Stomach (tissue), 8 donors: ENCODE measurements at regions not wholly inside any gene's neighbourhood (a gene's known extent, or its start where the extent isn't known, plus 50 kb on each side); places are given as distances from the start of the nearest gene placed in this dataset.
A peak's percentile ranks its signal among the peaks of the same experiment; 100 is the strongest.

ENCODE experiments used
- DNase-seq, 2 donors: peaks; one replicate each; pipeline versions ENCODE4 v3.0.0 to v3.0.0-alpha.2; 2013 to 2019
- H3K27ac ChIP-seq, 5 donors: fragments of 200-600 bp in 4 of 5; sonication (generic) in 4 of 5; one replicate each; pipeline ENCODE4 v1.5.1; 2013 to 2019; ENCODE audit warnings: mild to moderate bottlenecking in 1 of 5, moderate library complexity in 1 of 5
- H3K27me3 ChIP-seq, 3 donors: fragments of 200-600 bp; sonication (generic); one replicate each; pipeline ENCODE4 v1.5.1; 2017 to 2019; ENCODE audit warnings: mixed run types in 1 of 3
- H3K36me3 ChIP-seq, 4 donors: fragments of 200-600 bp; sonication (generic); 1 replicate in 3 of 4; 2 replicates in 1 of 4; pipeline ENCODE4 v1.5.1; 2016 to 2019
- H3K4me1 ChIP-seq, 4 donors: fragments of 200-600 bp; sonication (generic); one replicate each; pipeline ENCODE4 v1.5.1; 2016 to 2019
- H3K4me3 ChIP-seq, 4 donors: fragments of 200-600 bp; sonication (generic) in 3 of 4; one replicate each; pipeline ENCODE4 v1.5.1; 2016 to 2019; ENCODE audit warnings: mild to moderate bottlenecking in 1 of 4
- H3K9me3 ChIP-seq, 4 donors: fragments of 200-600 bp; sonication (generic); one replicate each; pipeline ENCODE4 v1.5.1; 2016 to 2019
- EP300 ChIP-seq: sonication (generic); formaldehyde crosslinking; IDR thresholded peaks from one replicate; pipeline ENCODE4 v1.6.1; 2017; ENCODE audit warnings: antibody characterized with exemption
- POLR2A ChIP-seq, 4 donors: fragments of 450-650 bp; IDR thresholded peaks; one replicate each; pipeline ENCODE4 v1.6.1; 2016; ENCODE audit warnings: antibody characterized with exemption in 4 of 4, control low read depth in 2 of 4, mild to moderate bottlenecking in 1 of 4, moderate library complexity in 1 of 4
- POLR2AphosphoS5 ChIP-seq, 3 donors: sonication (generic); formaldehyde crosslinking; IDR thresholded peaks; one replicate each; pipeline ENCODE4 v1.6.1; 2016; ENCODE audit warnings: antibody characterized with exemption in 3 of 3
- WGBS, 5 donors: extraction: QIAGEN DNeasy Blood & Tissue Kit in 3 of 5; methylation state at CpG; one replicate each; pipeline versions ENCODE4 v1.1.5 to v1.1.7; 2013 to 2018; 5-methylcytosine and 5-hydroxymethylcytosine counted together
- intact Hi-C: fragments of 100-400 bp; cut with DNase I; formaldehyde crosslinking; loops from one replicate; pipeline ENCODE4 v1.15.1; 2023; ENCODE audit warnings: low total_unique reads
- TF ChIP-seq, protein P1 (sequence below), 7 experiments: fragments of 450-650 bp in 4 of 7; fragments of 200-600 bp in 3 of 7; sonication (generic) in 3 of 7; IDR thresholded peaks; one replicate each; pipeline ENCODE4 v1.5.1; 2016 to 2019; ENCODE audit warnings: antibody characterized with exemption in 7 of 7, control low read depth in 2 of 7, mild to moderate bottlenecking in 1 of 7
- donor health status: healthy with polysubstance abuse.
- donor health status: Bipolar disorder and iron deficiency.
- donor health status: healthy.

DNA sequence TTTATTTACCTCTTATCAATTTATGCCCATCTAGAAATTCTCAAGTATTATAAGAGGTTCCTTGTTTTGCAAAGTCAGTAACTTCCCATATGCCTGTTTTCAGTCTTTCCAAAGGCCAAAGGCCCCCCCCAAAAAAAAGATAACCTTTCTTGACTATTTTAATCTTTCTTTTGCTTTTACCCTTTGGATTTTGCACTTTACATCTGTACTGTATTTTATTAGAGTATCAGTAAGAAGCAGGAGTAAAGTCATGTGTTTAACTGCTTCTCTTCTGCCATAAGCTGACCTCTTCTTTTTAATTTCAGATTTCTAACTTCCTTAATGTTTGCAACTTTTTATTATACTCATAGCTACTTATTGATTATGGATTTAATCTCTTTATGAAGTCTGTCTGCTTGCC is 716.4 kb upstream of the NOVA1 start:
- H3K27ac ChIP-seq = no peak overlapping the region

DNA sequence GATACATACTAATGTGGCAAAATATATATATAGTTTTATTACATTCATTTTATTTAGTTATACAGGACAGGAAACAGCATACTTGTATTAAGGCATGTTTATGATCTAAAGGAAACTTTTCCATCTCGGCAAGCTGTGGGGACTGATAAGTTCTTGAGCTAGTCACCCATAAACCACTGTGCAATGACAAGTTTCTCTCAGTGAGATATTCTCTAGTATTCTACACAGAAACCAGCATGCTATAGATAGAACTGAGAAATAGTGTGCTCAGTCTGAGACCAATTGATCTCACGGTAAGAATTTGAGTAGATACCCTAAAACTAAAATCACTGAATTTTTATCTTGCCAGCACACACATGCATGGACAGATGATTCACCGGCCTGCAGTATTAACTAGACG is 717.6 kb upstream of the NOVA1 start:
- Histone ChIP-seq H3K36me3 (no peaks in the 10 kb centered on the region), H3K27ac (no peak overlapping the region), H3K9me3 (peaks cover 0 to 7% (median 0%) of the 10 kb centered on the region in 4 donors), H3K4me3 (no peak overlapping the region), H3K27me3 (no peaks in the 10 kb centered on the region), H3K4me1 (no peaks in the 10 kb centered on the region)
- intact Hi-C loops = no loop called here
- DNase-seq = no peak
- TF ChIP-seq POLR2AphosphoS5 (IDR thresholded peaks at IDR 0.05) (no peak), POLR2A (IDR thresholded peaks at IDR 0.05) (no peak), EP300 (no peak)
- TF ChIP-seq, protein P1, sequence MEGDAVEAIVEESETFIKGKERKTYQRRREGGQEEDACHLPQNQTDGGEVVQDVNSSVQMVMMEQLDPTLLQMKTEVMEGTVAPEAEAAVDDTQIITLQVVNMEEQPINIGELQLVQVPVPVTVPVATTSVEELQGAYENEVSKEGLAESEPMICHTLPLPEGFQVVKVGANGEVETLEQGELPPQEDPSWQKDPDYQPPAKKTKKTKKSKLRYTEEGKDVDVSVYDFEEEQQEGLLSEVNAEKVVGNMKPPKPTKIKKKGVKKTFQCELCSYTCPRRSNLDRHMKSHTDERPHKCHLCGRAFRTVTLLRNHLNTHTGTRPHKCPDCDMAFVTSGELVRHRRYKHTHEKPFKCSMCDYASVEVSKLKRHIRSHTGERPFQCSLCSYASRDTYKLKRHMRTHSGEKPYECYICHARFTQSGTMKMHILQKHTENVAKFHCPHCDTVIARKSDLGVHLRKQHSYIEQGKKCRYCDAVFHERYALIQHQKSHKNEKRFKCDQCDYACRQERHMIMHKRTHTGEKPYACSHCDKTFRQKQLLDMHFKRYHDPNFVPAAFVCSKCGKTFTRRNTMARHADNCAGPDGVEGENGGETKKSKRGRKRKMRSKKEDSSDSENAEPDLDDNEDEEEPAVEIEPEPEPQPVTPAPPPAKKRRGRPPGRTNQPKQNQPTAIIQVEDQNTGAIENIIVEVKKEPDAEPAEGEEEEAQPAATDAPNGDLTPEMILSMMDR (IDR thresholded peaks at IDR 0.05) = no peak
- WGBS, 5 donors = 75 to 79% (median 76%) methylated on average over 4 of the region's 4 CpGs

More for the DNA sequence above, 716.4 kb upstream of the NOVA1 start:
- H3K36me3 ChIP-seq = no peaks in the 10 kb centered on the region
- no peak for DNase-seq
- H3K4me1 ChIP-seq = no peaks in the 10 kb centered on the region
- no peak overlapping the region for H3K4me3 ChIP-seq
- H3K9me3 ChIP-seq = peaks cover 0 to 7% (median 2%) of the 10 kb centered on the region in 4 donors
- no peaks in the 10 kb centered on the region for H3K27me3 ChIP-seq
- TF ChIP-seq EP300 = no peak
- TF ChIP-seq, protein P1 (IDR thresholded peaks at IDR 0.05) = no peak
- TF ChIP-seq POLR2A (IDR thresholded peaks at IDR 0.05) = no peak
- TF ChIP-seq POLR2AphosphoS5 (IDR thresholded peaks at IDR 0.05) = no peak
- intact Hi-C loops = no loop called here

DNA sequence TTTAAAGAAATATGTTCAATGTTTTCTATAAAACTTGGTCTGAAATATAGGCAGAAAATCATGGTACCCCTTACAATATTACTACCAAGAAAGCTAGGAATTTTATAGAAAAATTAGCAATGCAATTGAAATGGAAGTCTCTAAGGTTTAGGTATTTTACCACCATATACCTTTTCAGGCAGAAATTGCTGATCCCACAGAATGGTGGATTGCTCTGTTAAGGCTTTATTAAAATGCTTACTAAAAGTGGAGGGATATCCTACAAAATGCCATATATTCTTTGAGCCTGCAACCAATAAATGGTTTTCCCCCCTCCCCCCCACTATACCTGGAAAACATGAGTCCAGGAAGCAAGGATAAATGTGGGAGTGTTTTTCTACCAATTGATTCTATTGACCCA is 718.1 kb upstream of the NOVA1 start:
- H3K27me3 ChIP-seq = no peaks in the 10 kb centered on the region
- H3K9me3 ChIP-seq = peaks cover 0 to 2% (median 0%) of the 10 kb centered on the region in 4 donors
- DNase-seq = no peak
- no peaks in the 10 kb centered on the region for H3K4me1 ChIP-seq
- H3K4me3 ChIP-seq = no peak overlapping the region
- intact Hi-C loops = no loop called here
- TF ChIP-seq POLR2AphosphoS5 (IDR thresholded peaks at IDR 0.05) (no peak), POLR2A (IDR thresholded peaks at IDR 0.05) (no peak), EP300 (no peak)
- TF ChIP-seq, protein P1 (IDR thresholded peaks at IDR 0.05) = no peak
- no peaks in the 10 kb centered on the region for H3K36me3 ChIP-seq
- no peak overlapping the region for H3K27ac ChIP-seq

DNA sequence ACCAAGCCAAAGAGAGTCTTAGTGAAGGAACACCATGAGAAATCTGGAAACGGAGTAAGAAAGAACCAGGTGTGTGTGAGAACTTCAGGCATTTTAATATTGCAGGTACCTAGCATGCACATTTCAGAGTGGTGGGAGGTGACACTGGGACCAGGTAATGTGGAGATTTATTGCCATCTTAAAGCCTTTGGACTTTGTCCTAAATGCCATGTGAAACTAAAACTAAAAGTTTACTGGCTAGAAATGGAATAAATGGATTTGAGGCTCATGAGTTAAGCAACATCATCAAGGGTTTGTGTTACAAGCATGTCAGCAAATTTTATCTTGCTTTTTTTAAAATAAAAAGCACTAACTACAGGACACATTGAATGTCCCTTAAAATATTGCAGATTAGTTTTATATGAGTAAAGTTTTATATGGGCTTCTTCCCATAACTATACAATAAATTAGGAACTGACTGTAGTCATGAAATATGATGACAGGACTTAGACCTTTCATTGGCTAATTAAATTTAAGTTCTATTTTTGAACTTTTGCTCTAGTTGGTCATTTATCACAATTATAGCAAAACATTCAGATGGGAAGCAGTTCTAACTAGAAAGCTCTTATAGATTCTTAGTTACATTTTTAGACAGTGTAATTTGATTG is 721.1 kb upstream of the NOVA1 start:
- H3K27ac ChIP-seq = no peak overlapping the region
- no peaks in the 10 kb centered on the region for H3K27me3 ChIP-seq
- intact Hi-C loops = no loop called here
- no peak overlapping the region for H3K4me3 ChIP-seq
- no peaks in the 10 kb centered on the region for H3K4me1 ChIP-seq
- peaks cover 0 to 2% (median 0%) of the 10 kb centered on the region in 4 donors for H3K9me3 ChIP-seq
- peak in 1 of 2 donors; percentile 18 for DNase-seq
- TF ChIP-seq EP300 (no peak), POLR2A (IDR thresholded peaks at IDR 0.05) (no peak), POLR2AphosphoS5 (IDR thresholded peaks at IDR 0.05) (no peak)
- TF ChIP-seq, protein P1 (IDR thresholded peaks at IDR 0.05) = no peak
- no peaks in the 10 kb centered on the region for H3K36me3 ChIP-seq
- 68 to 83% (median 81%) methylated on average over 1 of the region's 1 CpG for WGBS, 5 donors
